ENCODE measurements at regions not wholly inside any gene's neighbourhood (a gene's known extent, or its start where the extent isn't known, plus 50 kb on each side); places are given as distances from the start of the nearest gene placed in this dataset.

DNA sequence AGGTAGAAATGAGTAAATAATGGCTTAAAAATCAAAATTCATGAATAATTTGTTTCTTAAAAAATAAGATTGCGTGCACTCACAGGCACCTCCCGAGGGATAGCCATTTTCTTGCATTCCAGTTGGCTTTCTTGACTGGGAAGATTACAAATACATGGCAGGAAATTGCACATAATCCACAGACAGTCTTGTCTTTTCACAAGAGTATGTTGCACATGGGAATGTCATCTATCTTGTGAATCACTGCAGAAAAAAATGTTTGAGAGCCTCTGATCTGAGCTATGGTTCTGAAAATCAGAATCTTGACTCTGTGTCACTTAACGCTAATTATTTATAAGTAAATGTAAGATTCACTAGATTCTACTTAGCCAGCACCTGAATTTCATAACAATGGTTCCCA lies 74.1 kb upstream of the PRKG1 start:
- TF ChIP-seq, protein P1, sequence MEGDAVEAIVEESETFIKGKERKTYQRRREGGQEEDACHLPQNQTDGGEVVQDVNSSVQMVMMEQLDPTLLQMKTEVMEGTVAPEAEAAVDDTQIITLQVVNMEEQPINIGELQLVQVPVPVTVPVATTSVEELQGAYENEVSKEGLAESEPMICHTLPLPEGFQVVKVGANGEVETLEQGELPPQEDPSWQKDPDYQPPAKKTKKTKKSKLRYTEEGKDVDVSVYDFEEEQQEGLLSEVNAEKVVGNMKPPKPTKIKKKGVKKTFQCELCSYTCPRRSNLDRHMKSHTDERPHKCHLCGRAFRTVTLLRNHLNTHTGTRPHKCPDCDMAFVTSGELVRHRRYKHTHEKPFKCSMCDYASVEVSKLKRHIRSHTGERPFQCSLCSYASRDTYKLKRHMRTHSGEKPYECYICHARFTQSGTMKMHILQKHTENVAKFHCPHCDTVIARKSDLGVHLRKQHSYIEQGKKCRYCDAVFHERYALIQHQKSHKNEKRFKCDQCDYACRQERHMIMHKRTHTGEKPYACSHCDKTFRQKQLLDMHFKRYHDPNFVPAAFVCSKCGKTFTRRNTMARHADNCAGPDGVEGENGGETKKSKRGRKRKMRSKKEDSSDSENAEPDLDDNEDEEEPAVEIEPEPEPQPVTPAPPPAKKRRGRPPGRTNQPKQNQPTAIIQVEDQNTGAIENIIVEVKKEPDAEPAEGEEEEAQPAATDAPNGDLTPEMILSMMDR (IDR thresholded peaks at IDR 0.05): no peak
- no peak for TF ChIP-seq POLR2AphosphoS5 (IDR thresholded peaks at IDR 0.05)

All from sigmoid colon (tissue), 4 donors.